ENCODE measurements at regions not wholly inside any gene's neighbourhood (a gene's known extent, or its start where the extent isn't known, plus 50 kb on each side); places are given as distances from the start of the nearest gene placed in this dataset.

DNA sequence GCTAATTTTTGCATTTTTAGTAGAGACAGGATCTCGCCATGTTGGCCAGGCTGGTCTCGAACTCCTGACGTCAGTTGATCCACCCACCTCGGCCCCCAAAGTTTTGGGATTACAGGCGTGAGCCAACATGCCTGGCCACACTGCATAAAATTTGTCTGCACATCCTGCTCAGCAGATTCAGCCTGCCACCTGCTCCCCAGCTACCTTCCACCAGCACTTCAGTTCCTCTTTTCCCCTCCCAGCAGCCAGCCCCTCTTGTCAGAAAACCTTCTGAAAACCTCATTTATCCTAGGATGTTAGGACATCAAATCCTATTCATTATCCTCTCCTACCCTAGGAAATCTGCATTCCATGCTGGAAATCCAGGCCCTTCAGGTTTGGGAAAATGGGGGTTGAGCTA, 78.2 kb upstream of the CALM2 start:
- no peak for TF ChIP-seq EZH2 (IDR thresholded peaks at IDR 0.05; ENCODE audit: insufficient read depth, low read length)
- TF ChIP-seq, protein P1, sequence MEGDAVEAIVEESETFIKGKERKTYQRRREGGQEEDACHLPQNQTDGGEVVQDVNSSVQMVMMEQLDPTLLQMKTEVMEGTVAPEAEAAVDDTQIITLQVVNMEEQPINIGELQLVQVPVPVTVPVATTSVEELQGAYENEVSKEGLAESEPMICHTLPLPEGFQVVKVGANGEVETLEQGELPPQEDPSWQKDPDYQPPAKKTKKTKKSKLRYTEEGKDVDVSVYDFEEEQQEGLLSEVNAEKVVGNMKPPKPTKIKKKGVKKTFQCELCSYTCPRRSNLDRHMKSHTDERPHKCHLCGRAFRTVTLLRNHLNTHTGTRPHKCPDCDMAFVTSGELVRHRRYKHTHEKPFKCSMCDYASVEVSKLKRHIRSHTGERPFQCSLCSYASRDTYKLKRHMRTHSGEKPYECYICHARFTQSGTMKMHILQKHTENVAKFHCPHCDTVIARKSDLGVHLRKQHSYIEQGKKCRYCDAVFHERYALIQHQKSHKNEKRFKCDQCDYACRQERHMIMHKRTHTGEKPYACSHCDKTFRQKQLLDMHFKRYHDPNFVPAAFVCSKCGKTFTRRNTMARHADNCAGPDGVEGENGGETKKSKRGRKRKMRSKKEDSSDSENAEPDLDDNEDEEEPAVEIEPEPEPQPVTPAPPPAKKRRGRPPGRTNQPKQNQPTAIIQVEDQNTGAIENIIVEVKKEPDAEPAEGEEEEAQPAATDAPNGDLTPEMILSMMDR (IDR thresholded peaks at IDR 0.05; ENCODE audit: insufficient read depth, low read depth, low read length): no peak
